HG02970 (cell line): ENCODE measurements at regions not wholly inside any gene's neighbourhood (a gene's known extent, or its start where the extent isn't known, plus 50 kb on each side); places are given as distances from the start of the nearest gene placed in this dataset.

Experiments
- ATAC-seq: cut with Tn5 transposase; IDR thresholded peaks from one replicate; pipeline ENCODE4 v1.9.1; 2021; ENCODE audit warnings: mild to moderate bottlenecking, moderate library complexity, moderate number of reproducible peaks; ENCODE audit not compliant: unreplicated experiment, low FRiP score

DNA sequence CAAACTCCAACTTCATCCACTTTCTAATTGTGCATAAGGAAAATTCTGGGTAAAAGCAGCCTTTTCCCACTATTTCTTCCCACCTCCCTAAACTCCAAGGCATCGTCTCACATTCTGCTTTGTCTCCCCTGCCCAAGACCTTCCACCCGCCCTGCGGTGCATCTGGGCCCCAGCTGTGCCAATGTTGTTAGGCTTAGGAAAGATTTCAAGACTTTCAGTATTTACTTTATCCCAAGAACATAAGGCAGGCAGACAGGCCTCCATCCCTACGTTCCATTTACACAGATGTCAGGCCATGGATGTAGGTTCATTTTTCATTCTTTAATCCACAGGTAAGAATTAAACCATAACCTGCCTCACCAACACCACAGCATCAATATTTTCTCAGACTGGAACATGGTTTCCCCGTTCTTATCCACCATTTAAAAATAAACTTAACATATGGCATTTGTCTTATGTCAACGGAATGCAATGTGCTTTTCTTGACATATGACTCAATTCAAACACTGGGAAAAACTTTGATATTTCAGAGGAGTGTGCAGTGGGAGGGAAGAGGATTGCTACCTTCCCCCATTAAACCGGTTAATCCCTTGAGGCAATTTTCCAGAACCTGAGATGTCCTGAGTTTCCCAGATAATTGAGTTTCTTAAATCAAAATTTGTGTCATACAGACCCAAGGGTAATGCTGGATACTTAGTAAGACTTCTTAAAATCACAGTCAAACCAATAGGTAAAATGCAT lies 238.0 kb upstream of the LRIG1 start:
- ATAC-seq: no peak

DNA sequence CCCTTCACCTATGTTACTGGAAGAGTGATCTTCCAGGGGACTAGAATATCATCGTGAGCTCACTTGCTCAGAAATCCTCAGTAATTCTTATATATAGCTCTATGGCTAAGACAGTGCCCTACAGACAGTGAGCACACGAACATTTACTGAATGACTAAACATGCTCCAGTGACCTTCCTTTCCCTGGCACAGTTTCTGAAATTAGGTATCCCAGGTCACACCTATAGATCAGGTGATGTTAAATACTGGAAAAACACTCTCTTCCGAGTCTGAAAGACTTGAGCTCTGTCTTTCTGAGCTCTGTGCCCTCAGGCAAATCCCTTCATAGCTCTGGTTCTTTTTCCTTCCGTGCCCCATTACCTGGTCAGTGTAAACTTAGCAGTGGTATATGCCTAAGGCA lies 239.4 kb upstream of the LRIG1 start:
- ATAC-seq: no peak

DNA sequence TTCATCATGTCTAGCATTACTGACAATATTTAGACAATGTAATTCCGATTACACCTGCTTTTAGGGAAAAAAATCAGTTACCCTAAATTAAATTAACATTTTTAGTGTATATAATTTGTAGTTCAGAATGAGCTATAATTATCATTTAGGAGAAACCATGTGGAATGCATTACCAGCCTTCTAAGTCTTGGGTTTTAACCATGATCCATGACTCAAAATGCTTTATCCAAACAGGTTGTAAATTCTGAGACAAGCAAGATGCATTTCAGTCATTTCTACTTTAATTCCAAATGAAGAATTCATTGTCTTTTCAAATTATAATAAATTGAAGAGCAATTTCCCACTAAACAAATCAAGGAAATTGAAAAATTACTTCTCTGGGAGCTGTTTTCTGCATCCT lies 243.7 kb upstream of the LRIG1 start:
- ATAC-seq: no peak

DNA sequence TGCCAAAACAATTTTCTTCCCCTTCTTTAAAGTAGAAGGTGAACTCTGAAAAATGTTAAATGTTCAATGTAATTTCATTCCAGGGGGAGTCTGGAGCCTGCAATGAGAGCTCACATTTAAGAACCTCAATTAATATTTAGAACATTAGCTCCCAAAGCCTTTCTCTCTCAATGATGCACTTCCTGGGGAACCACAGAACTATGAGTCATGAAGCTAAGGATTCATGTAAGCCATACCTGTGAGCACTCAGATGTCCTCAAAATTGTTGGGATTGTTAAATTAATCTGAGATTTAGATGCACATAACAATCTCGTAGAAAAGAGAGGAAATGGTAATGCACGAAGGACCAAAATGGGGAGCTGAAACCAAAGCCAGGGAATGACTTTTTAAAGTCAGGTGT lies 244.2 kb upstream of the LRIG1 start:
- ATAC-seq: no peak

DNA sequence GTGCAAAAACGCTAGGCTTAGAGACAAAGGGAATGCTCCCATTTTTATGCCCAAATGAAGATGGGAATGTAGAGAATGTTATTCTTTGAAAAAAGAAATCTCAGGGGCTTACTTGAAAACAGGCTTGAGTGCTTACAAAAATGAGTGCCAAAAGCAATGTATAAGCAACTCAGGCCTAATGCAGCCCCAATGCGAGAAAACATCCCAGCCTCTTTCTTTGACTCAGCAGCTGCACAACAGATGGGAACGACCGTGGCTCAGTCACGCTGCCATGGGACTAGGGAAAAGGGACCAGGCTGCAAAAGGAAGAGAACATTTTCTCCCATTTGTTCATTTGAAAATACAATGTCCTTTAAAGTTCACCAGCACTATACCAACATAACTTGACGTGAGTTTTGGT lies 246.4 kb upstream of the LRIG1 start:
- ATAC-seq: no peak

DNA sequence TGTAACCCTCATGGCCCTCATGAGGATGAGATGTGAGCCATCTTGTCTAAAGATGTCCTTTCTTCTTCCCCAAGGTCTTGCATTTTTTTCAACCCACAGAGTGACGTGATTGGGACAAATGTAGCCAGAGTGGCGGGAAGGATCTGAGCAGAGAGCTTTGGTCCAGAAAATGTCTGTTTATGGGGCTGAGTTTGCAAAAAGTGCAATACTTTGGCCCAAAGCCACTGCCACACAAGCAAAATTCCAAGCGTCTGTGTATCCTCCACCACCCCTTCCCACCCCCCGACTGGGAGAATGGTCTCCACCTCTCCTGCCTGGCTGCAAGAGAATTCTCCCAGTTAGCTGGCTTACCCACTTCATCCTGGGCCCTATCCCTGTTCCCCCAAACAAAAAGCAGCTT lies 246.9 kb upstream of the LRIG1 start:
- no peak for ATAC-seq

DNA sequence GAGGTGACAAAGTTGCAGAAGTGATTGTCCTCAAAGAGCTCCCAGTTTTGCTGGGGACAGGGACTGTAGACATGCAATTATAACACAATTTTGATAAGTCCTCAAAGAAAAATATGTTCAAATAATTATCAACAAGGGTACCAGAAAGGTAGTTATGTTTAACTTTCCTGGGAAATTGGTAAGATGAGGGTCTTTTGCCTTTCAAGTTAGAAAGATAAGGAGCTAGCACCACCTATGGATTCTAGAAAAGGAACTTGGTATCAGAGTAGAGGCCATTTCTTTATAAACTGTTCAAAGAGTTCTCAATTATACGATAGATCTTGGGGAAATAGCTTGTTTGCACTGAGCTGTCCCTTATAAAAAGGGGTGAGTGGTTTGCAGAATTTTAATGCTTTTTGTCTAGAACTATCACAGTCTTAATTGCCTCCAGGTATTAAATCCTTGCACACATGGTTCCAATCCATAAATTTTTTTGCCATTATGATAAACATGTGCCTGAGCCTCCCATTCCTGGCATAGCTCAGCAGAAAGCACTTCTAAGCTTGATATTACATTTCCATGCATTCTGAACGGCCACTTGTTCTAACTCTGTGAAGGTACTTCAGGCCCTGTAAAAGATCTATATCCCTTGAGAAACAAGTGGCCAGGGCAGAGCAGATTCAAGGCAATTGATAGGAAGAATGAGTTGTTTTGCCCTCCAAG lies 247.5 kb upstream of the LRIG1 start:
- no peak for ATAC-seq

DNA sequence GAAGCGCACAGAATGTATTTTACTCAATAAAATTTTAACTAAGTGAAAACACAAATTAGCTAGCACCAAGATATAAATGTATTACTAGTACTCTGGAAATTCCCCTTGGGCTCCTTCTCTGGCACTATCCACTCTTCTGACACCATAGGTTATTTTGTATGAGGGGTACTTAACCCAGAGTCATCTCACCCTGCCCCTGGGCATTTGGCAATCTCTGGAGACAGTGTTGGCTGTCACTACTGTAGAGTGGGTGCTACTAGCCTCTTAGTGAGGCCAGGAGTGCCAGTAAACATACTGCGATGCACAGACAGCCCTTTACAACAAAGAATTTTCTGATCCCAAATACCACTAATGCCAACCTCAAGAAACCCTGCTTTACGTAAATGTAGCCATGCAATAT lies 246.3 kb upstream of the KBTBD8 start:
- ATAC-seq: no peak

DNA sequence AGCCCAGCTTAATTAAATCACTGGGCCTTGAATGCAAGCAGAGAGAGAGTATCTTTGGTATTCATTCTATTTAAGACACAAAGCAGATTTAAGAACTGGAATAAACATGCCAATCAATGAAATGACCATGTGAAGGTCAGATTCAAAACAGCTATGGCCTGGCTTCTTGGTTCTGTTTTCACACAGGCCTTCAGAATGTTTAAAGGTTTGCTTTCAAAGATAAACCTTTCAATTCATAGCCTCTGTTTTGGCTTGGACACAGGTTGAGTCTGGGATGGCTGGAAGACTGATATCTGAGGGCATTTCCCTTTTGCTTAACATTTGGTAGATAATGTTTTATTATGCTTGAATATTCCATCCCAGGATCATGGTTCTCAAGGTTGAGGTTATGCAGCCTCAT lies 244.4 kb upstream of the KBTBD8 start:
- no peak for ATAC-seq

DNA sequence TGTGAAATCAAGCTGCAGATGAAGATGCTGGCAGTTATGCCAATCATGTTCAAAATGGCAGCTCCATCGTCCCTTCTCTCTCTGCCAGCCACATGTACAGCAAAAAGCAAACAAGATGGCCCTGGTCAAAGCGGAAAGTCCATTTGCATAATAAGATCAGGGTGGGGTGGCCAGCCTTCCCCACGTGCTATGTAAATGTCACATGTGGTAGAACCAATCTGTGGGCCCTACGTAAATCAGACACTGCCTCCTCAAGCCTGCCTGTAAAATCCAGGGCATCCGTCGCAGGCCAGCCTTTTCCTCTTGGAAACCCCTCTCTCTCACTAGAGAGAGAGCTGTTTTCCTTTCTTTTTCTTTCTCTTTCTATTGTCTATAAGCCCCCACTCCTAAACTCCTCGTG lies 243.5 kb upstream of the KBTBD8 start:
- no peak for ATAC-seq

DNA sequence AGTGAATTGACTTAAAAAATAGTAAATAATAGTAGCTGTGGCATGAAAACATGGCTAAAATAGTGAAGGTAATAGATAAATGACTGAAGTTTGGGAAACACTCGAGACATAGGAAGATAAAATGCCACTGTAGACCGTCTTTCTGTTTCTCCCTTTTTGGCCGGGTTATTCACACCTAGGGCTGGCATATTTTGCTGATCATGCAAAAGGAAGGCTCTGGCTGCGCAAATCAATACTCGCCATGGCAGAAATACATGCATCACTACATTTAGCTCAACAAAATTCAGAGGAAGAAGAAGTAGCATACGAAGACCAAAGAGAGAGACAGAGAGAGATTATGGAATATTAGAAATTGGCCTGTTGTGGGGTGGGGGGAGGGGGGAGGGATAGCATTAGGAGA lies 242.2 kb upstream of the KBTBD8 start:
- no peak for ATAC-seq

DNA sequence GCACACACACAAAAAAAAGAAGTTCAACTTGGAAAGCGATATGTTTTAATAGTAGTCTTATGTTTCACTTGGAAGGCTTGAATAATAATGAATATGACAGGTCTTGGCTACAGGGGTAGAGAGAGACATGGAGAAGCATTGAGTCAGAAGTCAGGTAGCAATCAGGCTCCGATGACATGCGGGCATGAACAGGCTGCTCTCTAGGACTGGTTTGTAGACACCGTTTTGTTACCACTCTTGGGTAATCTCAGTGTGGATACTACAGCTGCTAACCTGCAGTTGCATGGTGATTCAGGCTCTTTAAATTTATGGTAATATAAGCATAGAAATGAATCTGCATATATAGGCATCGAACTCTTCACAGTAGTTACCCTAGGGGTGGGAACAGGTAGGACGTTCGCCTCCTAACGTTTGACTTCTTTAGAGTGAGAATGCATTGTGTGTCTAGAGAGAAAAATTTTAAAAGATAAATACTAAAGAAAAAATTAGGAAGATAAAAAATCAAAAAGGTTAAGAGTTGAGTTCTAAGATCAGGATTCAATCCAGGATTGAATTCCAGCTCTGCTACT lies 241.6 kb upstream of the KBTBD8 start:
- ATAC-seq: no peak

DNA sequence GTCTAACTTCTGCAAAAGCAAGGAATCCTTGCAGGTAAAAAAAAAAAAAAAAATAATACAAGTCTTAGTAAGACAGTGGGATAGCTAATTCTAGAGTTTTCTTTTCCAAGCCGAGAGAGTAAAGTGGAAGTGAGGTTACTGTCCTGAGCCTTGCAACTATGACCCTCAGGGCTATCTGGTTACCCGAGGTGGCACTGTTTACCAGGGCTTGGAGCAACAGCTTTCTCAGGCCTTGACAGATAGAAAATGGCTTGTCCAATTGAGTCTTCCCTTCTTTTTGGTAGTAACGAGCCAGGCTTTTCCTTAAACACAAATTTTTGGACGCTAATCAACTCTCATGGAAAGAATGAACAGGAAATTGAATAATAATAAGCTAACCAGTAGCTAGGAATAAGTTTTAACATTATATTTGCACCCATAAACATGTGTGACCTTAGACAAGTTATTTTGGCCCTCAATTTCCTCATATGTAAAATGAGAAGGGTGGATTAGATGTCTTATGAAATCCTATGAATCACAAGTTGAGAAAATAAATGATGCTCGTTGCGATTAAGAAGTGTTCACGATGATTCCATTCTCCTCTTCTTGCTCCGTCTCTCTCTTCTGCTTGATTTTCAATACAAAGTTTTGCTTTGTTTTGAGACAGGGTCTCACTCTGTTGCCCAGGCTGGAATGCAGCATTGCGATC lies 236.9 kb upstream of the KBTBD8 start:
- no peak for ATAC-seq

DNA sequence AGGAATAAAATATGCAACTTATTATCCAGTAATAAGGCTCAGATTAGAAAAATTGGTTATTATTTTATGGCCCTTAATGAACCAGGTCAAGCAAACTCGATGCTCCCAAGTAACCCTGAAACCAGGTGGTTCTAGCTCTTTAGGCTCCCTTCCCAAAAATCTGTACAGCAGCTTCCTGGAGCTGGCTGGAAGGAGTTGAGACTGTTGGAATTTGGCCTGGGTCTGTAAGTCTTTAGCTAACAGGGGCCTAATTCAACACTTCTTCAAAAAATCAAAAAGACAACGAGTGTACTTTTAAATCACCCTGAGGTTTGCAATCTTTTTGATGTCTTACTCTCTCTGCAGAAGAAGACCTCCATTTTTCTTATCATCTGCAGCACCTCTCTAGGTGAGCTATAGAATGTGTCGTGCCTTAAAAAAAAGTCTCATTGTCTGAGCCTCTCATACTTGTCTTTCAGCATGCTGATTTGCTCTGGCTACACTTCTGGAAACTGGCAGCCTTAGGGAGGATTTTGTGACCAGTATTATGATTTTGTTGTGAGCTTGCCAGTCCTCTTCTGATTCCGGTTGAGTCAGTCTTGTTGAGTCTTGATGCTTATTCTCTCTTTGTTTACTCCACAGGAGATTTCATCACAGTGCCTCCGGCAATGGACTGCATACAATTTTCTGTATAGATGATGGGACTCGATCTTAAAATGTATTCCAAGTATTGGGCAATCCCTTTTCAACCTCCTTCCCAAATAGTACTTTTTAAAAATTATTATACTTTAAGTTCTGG lies 235.0 kb upstream of the KBTBD8 start:
- ATAC-seq: no peak

DNA sequence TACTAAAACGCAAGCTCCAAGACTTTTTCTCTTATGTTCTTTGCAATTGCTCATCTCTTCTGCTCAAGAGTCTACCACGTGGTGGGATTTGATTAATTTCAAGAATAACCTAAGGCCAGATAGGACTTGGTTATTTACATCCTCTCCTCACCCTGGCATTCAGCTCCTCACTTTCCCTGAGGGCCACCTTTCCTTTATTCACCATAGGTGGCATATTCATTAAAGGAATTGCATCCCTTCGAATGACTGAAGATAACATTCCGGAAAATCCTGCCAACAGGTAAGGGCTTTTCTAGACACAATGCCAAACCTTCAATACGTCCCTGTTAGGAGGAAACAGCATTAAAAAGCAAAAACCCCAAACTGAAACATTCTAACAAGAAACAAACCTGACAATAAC lies 220.0 kb upstream of the KBTBD8 start:
- no peak for ATAC-seq

DNA sequence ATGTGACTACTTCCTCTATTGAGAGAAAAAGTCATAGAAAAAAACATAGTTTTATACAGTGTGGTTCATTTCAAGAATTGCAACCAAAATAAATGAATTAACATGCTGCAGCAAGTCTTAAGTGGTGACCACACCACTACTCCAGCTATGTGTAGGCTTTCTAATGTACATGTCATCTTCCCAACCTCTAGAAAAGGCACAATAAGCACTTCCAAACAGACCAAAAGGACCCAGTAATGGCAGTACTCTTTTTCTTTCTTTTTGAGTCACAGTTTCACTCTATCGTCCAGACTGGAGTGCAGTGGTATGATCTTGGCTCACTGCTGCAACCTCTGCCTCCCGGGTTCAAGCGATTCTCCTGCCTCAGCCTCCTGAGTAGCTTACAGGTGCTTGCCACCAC lies 219.3 kb upstream of the KBTBD8 start:
- no peak for ATAC-seq

DNA sequence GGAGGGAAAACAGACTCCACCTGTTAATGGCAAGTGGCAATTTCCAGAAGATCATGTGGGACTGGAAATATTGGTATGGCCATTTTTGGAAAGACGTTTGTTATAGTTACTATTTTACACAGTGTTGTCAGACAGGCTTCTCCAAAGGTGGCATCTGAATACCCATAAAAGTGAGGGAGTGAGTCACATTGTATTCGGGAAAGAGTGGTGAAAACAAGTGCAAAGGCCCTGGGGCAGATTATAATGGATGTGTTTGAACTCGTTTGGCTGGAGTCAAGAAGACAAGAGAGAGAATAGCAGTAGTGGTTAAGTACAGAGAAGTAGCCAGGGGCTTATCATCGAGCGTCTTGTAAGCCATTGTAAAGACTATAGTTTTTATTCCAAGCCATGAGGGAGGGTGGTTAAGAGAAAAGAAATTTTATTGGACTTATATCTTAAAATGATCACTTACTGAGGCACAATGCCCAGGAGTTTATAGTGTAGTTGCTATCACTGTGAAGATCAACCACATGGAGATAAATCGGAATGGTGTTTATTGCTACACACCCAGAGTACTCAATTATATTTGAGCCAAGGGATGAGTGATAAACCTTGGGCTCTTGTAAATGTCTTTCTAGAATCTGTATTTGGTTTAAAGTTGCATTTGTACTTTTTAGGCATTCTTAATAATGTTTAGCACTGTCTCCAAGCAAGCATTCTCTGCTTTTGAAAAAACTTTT lies 212.8 kb upstream of the KBTBD8 start:
- no peak for ATAC-seq

DNA sequence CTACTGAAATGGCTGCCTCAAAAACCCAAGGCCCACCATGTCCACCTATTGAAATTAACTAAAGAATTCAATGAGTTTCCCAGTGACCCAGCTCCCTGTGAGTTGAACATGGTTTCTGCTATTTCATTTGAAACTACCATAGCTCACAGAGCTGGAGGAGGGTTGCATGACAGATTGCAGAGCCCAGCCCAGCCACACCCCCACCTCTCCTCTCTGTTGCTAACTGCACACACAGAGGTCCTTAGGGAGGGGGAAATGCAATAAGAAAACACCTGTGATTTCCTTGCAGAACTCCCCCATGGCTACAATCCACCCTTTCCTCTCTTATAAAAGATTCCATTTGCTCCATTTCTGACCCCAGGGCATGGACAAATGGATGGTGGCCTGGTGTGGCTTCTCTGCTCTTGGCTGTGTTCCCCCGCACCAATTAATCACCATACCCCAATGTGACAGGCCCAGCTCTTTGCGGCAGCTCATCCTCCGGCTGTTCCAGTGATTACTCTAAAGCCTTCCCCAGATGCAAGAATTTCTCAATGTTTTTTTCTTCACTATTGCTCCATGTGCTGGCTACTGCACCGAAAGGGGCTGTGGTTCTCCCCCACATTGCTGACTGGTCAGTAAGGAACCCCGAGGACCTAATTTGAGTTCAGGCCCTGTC lies 208.4 kb upstream of the KBTBD8 start:
- ATAC-seq: no peak

DNA sequence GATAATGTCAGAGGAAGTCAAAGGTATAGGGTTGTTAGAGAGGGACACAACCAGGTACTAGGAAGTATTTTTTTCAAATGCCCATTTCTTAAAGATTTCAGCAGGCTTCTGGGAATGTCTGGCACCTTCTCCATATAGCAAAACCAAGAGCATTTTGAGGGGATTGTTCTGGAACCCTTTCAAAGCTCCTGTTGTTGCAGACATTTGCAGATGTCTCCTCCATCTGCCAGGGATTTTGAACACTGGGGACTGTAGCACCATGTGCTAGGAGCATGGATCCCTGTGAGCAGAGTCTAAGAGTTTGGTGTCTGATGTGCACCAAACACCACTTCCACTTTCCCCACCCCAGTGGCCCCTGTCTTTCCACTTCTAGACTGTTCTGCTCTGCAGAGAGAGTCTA lies 206.0 kb upstream of the KBTBD8 start:
- ATAC-seq: no peak

DNA sequence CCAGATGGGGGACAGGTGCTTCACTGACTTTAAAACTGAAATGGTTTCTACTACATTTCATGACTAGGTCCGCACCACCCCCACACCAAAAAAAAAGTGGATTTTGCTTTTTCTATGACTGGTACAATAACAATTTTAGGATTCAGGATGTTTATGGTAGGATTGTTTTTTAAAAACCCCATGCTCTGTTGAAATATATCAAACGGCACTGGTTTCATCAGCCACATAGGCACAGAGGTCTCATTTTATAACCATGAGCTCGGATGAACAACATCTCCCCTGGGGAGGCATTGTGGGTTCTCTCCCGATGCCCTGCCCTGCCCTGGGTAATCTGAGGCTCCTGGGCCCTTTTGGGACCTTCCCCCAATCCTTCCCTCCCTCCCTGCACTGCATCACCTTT lies 202.7 kb upstream of the KBTBD8 start:
- ATAC-seq: no peak
